Activated naive CD4-positive, alpha-beta T cell treated with anti-CD3 and anti-CD28 coated beads, Interleukin-2, amount 50 U/mL, for 72 hours (primary cell): ENCODE measurements at regions not wholly inside any gene's neighbourhood (a gene's known extent, or its start where the extent isn't known, plus 50 kb on each side); places are given as distances from the start of the nearest gene placed in this dataset.

Experiments
- ATAC-seq, 2 donors: fragments of 150-1000 bp; cut with Tn5 transposase; 2 replicates each; pipeline ENCODE4 v1.10.0; 2021; ENCODE audit warnings: mild to moderate bottlenecking in 2 of 2, moderate library complexity in 2 of 2
- DNase-seq, 2 donors: peaks; one replicate each; pipeline ENCODE4 v3.0.0; 2021 to 2022; ENCODE audit warnings: low spot score in 2 of 2
- H3K27ac Mint-ChIP-seq, 2 donors: one replicate each; pipeline ENCODE4 v1.8.0; 2022; ENCODE audit warnings: mild to moderate bottlenecking in 2 of 2, mixed read lengths in 2 of 2
- H3K36me3 Mint-ChIP-seq, 2 donors: one replicate each; pipeline ENCODE4 v1.8.0; 2022; ENCODE audit warnings: mixed read lengths in 2 of 2
- H3K9me3 Mint-ChIP-seq, 2 donors: one replicate each; pipeline ENCODE4 v1.8.0; 2022; ENCODE audit warnings: mixed read lengths in 2 of 2

GRCh38 chr20:57866250-57867106, 156.7 kb upstream of the PMEPA1 start:
- ATAC-seq = no peak
- no peaks in the 10 kb centered on the region for H3K36me3 Mint-ChIP-seq
- no peak for DNase-seq
- H3K9me3 Mint-ChIP-seq = no peaks in the 10 kb centered on the region
- H3K27ac Mint-ChIP-seq = no peak overlapping the region

- H3K27ac Mint-ChIP-seq = no peak overlapping the region
- DNase-seq (no peak), ATAC-seq (no peak)
- no peaks in the 10 kb centered on the region for H3K36me3 Mint-ChIP-seq
- H3K9me3 Mint-ChIP-seq = no peaks in the 10 kb centered on the region
Observed at GRCh38 chr20:57865266-57865665, 155.5 kb upstream of the PMEPA1 start.

- Mint-ChIP-seq H3K27ac (no peak overlapping the region), H3K9me3 (no peaks in the 10 kb centered on the region), H3K36me3 (no peaks in the 10 kb centered on the region)
- no peak for DNase-seq
- no peak for ATAC-seq
Observed at GRCh38 chr20:57860576-57860975, 150.8 kb upstream of the PMEPA1 start.

GRCh38 chr20:57857969-57858368, 148.2 kb upstream of the PMEPA1 start:
- no peaks in the 10 kb centered on the region for H3K9me3 Mint-ChIP-seq
- no peak overlapping the region for H3K27ac Mint-ChIP-seq
- no peak for DNase-seq
- no peaks in the 10 kb centered on the region for H3K36me3 Mint-ChIP-seq
- ATAC-seq = no peak

- Mint-ChIP-seq H3K27ac (no peak overlapping the region), H3K36me3 (no peaks in the 10 kb centered on the region)
- ATAC-seq = no peak
Observed at GRCh38 chr20:57857118-57857517, 147.3 kb upstream of the PMEPA1 start.

GRCh38 chr20:57856658-57857057, 146.8 kb upstream of the PMEPA1 start:
- Mint-ChIP-seq H3K9me3 (no peaks in the 10 kb centered on the region), H3K36me3 (no peaks in the 10 kb centered on the region), H3K27ac (no peak overlapping the region)
- DNase-seq (no peak), ATAC-seq (peak; percentile 38 to 60)

More at GRCh38 chr20:57857118-57857517, 147.3 kb upstream of the PMEPA1 start:
- no peaks in the 10 kb centered on the region for H3K9me3 Mint-ChIP-seq
- no peak for DNase-seq

GRCh38 chr20:57851796-57852195, 142.0 kb upstream of the PMEPA1 start:
- no peaks in the 10 kb centered on the region for H3K9me3 Mint-ChIP-seq
- no peak for ATAC-seq

GRCh38 chr20:57851025-57851682, 141.3 kb upstream of the PMEPA1 start:
- DNase-seq (no peak), ATAC-seq (no peak)
- Mint-ChIP-seq H3K36me3 (no peaks in the 10 kb centered on the region), H3K27ac (no peak overlapping the region), H3K9me3 (no peaks in the 10 kb centered on the region)

More at GRCh38 chr20:57851796-57852195, 142.0 kb upstream of the PMEPA1 start:
- no peak for DNase-seq
- H3K36me3 Mint-ChIP-seq = no peaks in the 10 kb centered on the region
- H3K27ac Mint-ChIP-seq = no peak overlapping the region

GRCh38 chr20:57849521-57850215, 139.9 kb upstream of the PMEPA1 start:
- H3K36me3 Mint-ChIP-seq = no peaks in the 10 kb centered on the region
- H3K27ac Mint-ChIP-seq = no peak overlapping the region
- no peak for ATAC-seq
- H3K9me3 Mint-ChIP-seq = no peaks in the 10 kb centered on the region
- DNase-seq = no peak

- H3K36me3 Mint-ChIP-seq = no peaks in the 10 kb centered on the region
- no peak overlapping the region for H3K27ac Mint-ChIP-seq
- ATAC-seq = no peak
- H3K9me3 Mint-ChIP-seq = no peaks in the 10 kb centered on the region
- no peak for DNase-seq
Observed at GRCh38 chr20:57849121-57849520, 139.3 kb upstream of the PMEPA1 start.

GRCh38 chr20:57848282-57848681, 138.5 kb upstream of the PMEPA1 start:
- ATAC-seq = no peak
- no peaks in the 10 kb centered on the region for H3K36me3 Mint-ChIP-seq

GRCh38 chr20:57847104-57847503, 137.3 kb upstream of the PMEPA1 start:
- Mint-ChIP-seq H3K36me3 (no peaks in the 10 kb centered on the region), H3K9me3 (no peaks in the 10 kb centered on the region), H3K27ac (no peak overlapping the region)
- no peak for ATAC-seq
- no peak for DNase-seq

More at GRCh38 chr20:57848282-57848681, 138.5 kb upstream of the PMEPA1 start:
- no peak for DNase-seq
- H3K27ac Mint-ChIP-seq = no peak overlapping the region
- no peaks in the 10 kb centered on the region for H3K9me3 Mint-ChIP-seq

GRCh38 chr20:57844626-57845596, 135.1 kb upstream of the PMEPA1 start:
- DNase-seq (no peak), ATAC-seq (peak in 1 of 2 donors; percentile 34)
- Mint-ChIP-seq H3K36me3 (no peaks in the 10 kb centered on the region), H3K27ac (no peak overlapping the region), H3K9me3 (no peaks in the 10 kb centered on the region)

- H3K27ac Mint-ChIP-seq = peak overlapping the region in 1 of 2 donors; percentile 58
- no peaks in the 10 kb centered on the region for H3K36me3 Mint-ChIP-seq
- no peaks in the 10 kb centered on the region for H3K9me3 Mint-ChIP-seq
- ATAC-seq (no peak), DNase-seq (no peak)
Observed at GRCh38 chr20:57843941-57844625, 134.3 kb upstream of the PMEPA1 start.

GRCh38 chr20:57842720-57843119, 132.9 kb upstream of the PMEPA1 start:
- ATAC-seq = no peak
- no peak overlapping the region for H3K27ac Mint-ChIP-seq
- H3K9me3 Mint-ChIP-seq = no peaks in the 10 kb centered on the region
- no peaks in the 10 kb centered on the region for H3K36me3 Mint-ChIP-seq
- no peak for DNase-seq
